DOHH2 (cell line): ENCODE measurements at regions not wholly inside any gene's neighbourhood (a gene's known extent, or its start where the extent isn't known, plus 50 kb on each side); places are given as distances from the start of the nearest gene placed in this dataset.

Experiments
- EZH2phosphoT487 ChIP-seq: fragments of 200-600 bp; sonication (generic); IDR thresholded peaks from 2 replicates; pipeline ENCODE4 v1.6.1; 2017; ENCODE audit warnings: borderline replicate concordance, mild to moderate bottlenecking, antibody characterized with exemption, low read length, moderate library complexity, mixed read lengths
- TF ChIP-seq, protein P1 (sequence below): fragments of 200-600 bp; sonication (generic); IDR thresholded peaks from one replicate; pipeline ENCODE4 v1.5.1; 2014; ENCODE audit warnings: antibody characterized with exemption, mild to moderate bottlenecking, low read depth, low read length; ENCODE audit not compliant: poor library complexity, severe bottlenecking

DNA sequence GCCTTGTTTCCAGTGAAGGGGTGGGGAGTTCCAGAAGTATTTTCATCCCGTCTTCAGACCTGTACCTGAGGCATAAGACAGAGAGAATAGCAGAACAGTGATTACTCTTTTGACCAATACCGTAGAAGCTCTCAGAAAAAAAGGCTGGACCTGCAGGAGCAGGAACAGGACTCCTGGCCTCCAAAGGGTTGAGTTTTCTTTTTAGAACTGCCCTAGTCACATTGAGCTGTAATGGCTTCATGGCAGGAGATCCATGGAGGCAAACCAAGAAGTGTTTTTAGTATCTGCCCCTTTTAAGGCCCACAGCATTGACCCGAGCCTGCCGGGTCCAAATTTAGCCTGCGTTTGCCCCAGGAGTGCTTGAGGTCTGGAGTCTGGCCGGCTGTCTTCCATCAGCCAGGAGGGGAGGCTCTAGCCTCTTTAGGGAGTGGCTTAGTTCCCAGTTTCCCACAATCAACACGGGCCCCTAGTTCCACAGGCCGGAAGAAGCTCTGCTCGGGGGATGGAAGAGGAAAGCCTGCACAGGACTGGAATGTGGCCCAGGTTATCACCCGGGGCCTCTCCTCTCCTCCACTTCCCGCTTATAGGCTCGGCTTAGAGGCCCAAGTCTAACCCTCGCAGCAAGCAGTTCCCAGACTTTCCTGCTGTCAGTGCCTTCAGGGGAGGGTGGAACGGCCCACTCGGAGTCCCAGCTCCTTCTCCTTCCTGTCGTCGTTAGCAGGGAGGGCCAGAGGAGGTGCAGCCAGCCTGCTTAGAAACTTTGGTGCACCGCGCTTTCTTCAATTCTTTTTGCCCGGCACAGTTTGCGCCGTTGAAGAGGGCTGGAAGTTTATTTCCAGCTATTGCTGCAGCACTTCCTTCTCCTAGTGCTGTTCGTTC lies 80.7 kb downstream of the C9orf152 start:
- TF ChIP-seq, protein P1, sequence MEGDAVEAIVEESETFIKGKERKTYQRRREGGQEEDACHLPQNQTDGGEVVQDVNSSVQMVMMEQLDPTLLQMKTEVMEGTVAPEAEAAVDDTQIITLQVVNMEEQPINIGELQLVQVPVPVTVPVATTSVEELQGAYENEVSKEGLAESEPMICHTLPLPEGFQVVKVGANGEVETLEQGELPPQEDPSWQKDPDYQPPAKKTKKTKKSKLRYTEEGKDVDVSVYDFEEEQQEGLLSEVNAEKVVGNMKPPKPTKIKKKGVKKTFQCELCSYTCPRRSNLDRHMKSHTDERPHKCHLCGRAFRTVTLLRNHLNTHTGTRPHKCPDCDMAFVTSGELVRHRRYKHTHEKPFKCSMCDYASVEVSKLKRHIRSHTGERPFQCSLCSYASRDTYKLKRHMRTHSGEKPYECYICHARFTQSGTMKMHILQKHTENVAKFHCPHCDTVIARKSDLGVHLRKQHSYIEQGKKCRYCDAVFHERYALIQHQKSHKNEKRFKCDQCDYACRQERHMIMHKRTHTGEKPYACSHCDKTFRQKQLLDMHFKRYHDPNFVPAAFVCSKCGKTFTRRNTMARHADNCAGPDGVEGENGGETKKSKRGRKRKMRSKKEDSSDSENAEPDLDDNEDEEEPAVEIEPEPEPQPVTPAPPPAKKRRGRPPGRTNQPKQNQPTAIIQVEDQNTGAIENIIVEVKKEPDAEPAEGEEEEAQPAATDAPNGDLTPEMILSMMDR: no peak
- TF ChIP-seq EZH2phosphoT487: no peak
